SK-N-SH (cell line): ENCODE measurements at regions not wholly inside any gene's neighbourhood (a gene's known extent, or its start where the extent isn't known, plus 50 kb on each side); places are given as distances from the start of the nearest gene placed in this dataset.

Experiments used
- CTCF ChIA-PET: fragments of 300-600, 350-600 bp; formaldehyde crosslinking; extraction: SDS; loops from one replicate; lab custom pipeline; 2021; lab: Yijun Ruan, JAX
- POLR2A ChIA-PET: fragments of 350-600 bp; sonication (Branson Sonifier 250); formaldehyde crosslinking; extraction: SDS; loops from one replicate; lab custom pipeline; 2020; ENCODE audit warnings: antibody characterized with exemption, inconsistent platforms; lab: Yijun Ruan, JAX
- DNase-seq: peaks from one replicate; pipeline ENCODE4 v3.0.0; 2012
- H2AFZ ChIP-seq: fragments of 200-600 bp; sonication (generic); 2 replicates; pipeline ENCODE4 v1.8.1; 2016; ENCODE audit warnings: antibody characterized with exemption, mild to moderate bottlenecking, low read depth
- H3F3A ChIP-seq: fragments of 200-600 bp; sonication (generic); replicated peaks from 2 replicates; pipeline ENCODE3; 2016; ENCODE audit warnings: antibody characterized with exemption, mild to moderate bottlenecking; ENCODE audit not compliant: insufficient read depth
- H3K27ac ChIP-seq, 2 experiments: fragments of 200-500 bp in 1 of 2; fragments of 200-600 bp in 1 of 2; sonication (Bioruptor generic) in 1 of 2; sonication (generic), shearing (Covaris generic) in 1 of 2; 2 replicates each; pipeline versions ENCODE4 v1.5.1 to v1.6.1; 2014 to 2016; ENCODE audit warnings: low read depth in 2 of 2, inconsistent platforms in 1 of 2, low read length in 1 of 2, mild to moderate bottlenecking in 1 of 2, mixed read lengths in 1 of 2
- H3K27me3 ChIP-seq: fragments of 200-600 bp; sonication (generic), shearing (Covaris generic); 2 replicates; pipeline ENCODE4 v1.6.1; 2016; ENCODE audit warnings: mixed run types; ENCODE audit not compliant: insufficient read depth
- H3K36me3 ChIP-seq, 2 experiments: fragments of 200-500 bp in 1 of 2; fragments of 200-600 bp in 1 of 2; sonication (Bioruptor generic) in 1 of 2; sonication (generic) in 1 of 2; replicated peaks in 1 of 2; 2 replicates each; pipeline versions ENCODE3 to v1.5.1; 2014 to 2016; ENCODE audit warnings: low read length in 1 of 2, mild to moderate bottlenecking in 1 of 2; ENCODE audit not compliant: insufficient read depth in 2 of 2, control insufficient read depth in 1 of 2
- H3K4me1 ChIP-seq, 2 experiments: fragments of 200-500 bp in 1 of 2; fragments of 200-600 bp in 1 of 2; sonication (Bioruptor generic) in 1 of 2; sonication (generic), shearing (Covaris generic) in 1 of 2; 2 replicates each; pipeline versions ENCODE4 v1.5.1 to v1.6.1; 2014 to 2016; ENCODE audit warnings: low read depth in 1 of 2, low read length in 1 of 2, mixed run types in 1 of 2; ENCODE audit not compliant: insufficient read depth in 2 of 2, control insufficient read depth in 1 of 2
- H3K4me2 ChIP-seq: fragments of 200-600 bp; sonication (generic), shearing (Covaris generic); 2 replicates; pipeline ENCODE4 v1.6.1; 2017; ENCODE audit warnings: mixed run types
- H3K4me3 ChIP-seq, 2 experiments: fragments of 200-500 bp in 1 of 2; fragments of 200-600 bp in 1 of 2; sonication (Bioruptor generic) in 1 of 2; sonication (generic), shearing (Covaris generic) in 1 of 2; 2 replicates each; pipeline versions ENCODE4 v1.5.1 to v1.8.1; 2014 to 2016; ENCODE audit warnings: low read depth in 2 of 2, inconsistent platforms in 1 of 2, low read length in 1 of 2, mild to moderate bottlenecking in 1 of 2, mixed read lengths in 1 of 2, moderate library complexity in 1 of 2
- H3K79me2 ChIP-seq: fragments of 200-600 bp; sonication (generic); 2 replicates; pipeline ENCODE4 v1.8.1; 2017; ENCODE audit warnings: mild to moderate bottlenecking; ENCODE audit not compliant: insufficient read depth
- H3K9ac ChIP-seq: fragments of 200-600 bp; sonication (generic); 2 replicates; pipeline ENCODE4 v1.6.1; 2017; ENCODE audit warnings: mixed run types
- H3K9me2 ChIP-seq: fragments of 200-600 bp; sonication (generic); 2 replicates; pipeline ENCODE4 v1.6.1; 2017; ENCODE audit warnings: mixed run types
- H3K9me3 ChIP-seq: fragments of 200-600 bp; sonication (generic); 2 replicates; pipeline ENCODE4 v1.6.1; 2017; ENCODE audit warnings: mixed run types, mild to moderate bottlenecking, moderate library complexity
- H4K20me1 ChIP-seq: fragments of 200-600 bp; sonication (generic); 2 replicates; pipeline ENCODE4 v1.6.1; 2017; ENCODE audit warnings: mild to moderate bottlenecking, mixed run types; ENCODE audit not compliant: insufficient read depth
- ELF1 ChIP-seq: IDR thresholded peaks from 2 replicates; pipeline ENCODE4 v1.4.0; 2012
- FOXJ3 ChIP-seq: sonication (generic); formaldehyde crosslinking; IDR thresholded peaks from 2 replicates; pipeline ENCODE4 v1.5.1; 2020; ENCODE audit warnings: mild to moderate bottlenecking, missing genetic modification reagents
- GATA2 ChIP-seq: sonication (generic); formaldehyde crosslinking; IDR thresholded peaks from 2 replicates; pipeline ENCODE4 v1.5.0; 2020; ENCODE audit warnings: mild to moderate bottlenecking, missing genetic modification reagents
- NFIC ChIP-seq: IDR thresholded peaks from 2 replicates; pipeline ENCODE4 v1.4.0; 2012; ENCODE audit warnings: borderline replicate concordance
- NRF1 ChIP-seq: IDR thresholded peaks from 2 replicates; pipeline ENCODE4 v1.6.1; 2012; ENCODE audit warnings: low read depth, mild to moderate bottlenecking, low read length
- POLR2AphosphoS5 ChIP-seq: IDR thresholded peaks from 2 replicates; pipeline ENCODE4 v1.6.1; 2012; ENCODE audit warnings: low read depth, low read length
- RCOR1 ChIP-seq: fragments of 150-350 bp; IDR thresholded peaks from 2 replicates; pipeline ENCODE4 v1.6.1; 2017; ENCODE audit warnings: antibody characterized with exemption, low read length
- RFX5 ChIP-seq: IDR thresholded peaks from 2 replicates; pipeline ENCODE4 v1.6.1; 2012; ENCODE audit warnings: mild to moderate bottlenecking, improper control_type of control experiment, low read length
- SMC3 ChIP-seq: IDR thresholded peaks from 2 replicates; pipeline ENCODE4 v1.6.1; 2012; ENCODE audit warnings: low read depth, low read length, improper control_type of control experiment
- TCF12 ChIP-seq: IDR thresholded peaks from 2 replicates; pipeline ENCODE4 v1.4.0; 2012
- WGBS: methylation state at CpG from one replicate; pipeline ENCODE4 v1.1.6; 2017; ENCODE audit warnings: low lambda C conversion rate; 5-methylcytosine and 5-hydroxymethylcytosine counted together
- TF ChIP-seq, protein P1 (sequence below): fragments of 150-350 bp; IDR thresholded peaks from 2 replicates; pipeline ENCODE4 v1.6.1; 2017; ENCODE audit warnings: antibody characterized with exemption, low read length, low read depth, borderline replicate concordance
- TF ChIP-seq, protein P2 (sequence below): fragments of 150-350 bp; IDR thresholded peaks from 2 replicates; pipeline ENCODE4 v1.6.1; 2016; ENCODE audit warnings: mild to moderate bottlenecking, low read depth, low read length

DNA sequence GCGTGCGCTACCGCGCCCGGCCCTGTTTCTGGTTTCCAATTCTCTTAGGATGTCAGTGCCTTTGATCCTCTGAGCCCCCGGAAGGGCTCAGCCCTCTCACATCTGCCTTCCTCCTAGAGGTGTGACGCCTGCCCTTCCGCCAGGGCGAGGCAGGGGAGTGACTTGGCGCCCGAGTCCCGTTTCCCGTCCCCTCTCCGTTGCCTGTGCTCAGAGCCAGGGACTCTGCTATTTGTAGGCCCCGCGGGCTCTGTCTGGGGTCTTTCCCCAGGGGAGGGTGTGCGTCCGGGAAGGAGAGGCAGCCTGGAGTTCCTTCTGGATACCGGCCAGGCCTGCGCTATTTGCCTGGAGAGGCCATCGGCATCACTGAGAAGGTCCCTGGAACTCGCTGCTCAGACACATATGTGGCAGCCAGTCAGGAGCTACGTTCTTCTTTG lies 103.7 kb upstream of the TAF1B start:
- Histone ChIP-seq H3K79me2 (no peaks in the 10 kb centered on the region), H3K4me2 (no peak overlapping the region), H2AFZ (no peak overlapping the region), H3K9me3 (no peaks in the 10 kb centered on the region), H3K4me1 (peaks cover 0 to 7% of the 10 kb centered on the region in 2 experiments; a peak in 1 of 4 replicates), H3K9me2 (no peaks in the 10 kb centered on the region), H3K9ac (no peak overlapping the region), H3K27me3 (no peaks in the 10 kb centered on the region), H3K36me3 (no peaks in the 10 kb centered on the region), H4K20me1 (no peaks in the 10 kb centered on the region), H3K4me3 (no peak overlapping the region), H3K27ac (no peak overlapping the region), H3F3A (no peaks in the 10 kb centered on the region)
- TF ChIP-seq RCOR1 (no peak), SMC3 (no peak), TCF12 (no peak), RFX5 (no peak), NFIC (no peak), POLR2AphosphoS5 (no peak), NRF1 (no peak), FOXJ3 (CRISPR knock-in tag) (no peak)
- TF ChIP-seq, protein P1, sequence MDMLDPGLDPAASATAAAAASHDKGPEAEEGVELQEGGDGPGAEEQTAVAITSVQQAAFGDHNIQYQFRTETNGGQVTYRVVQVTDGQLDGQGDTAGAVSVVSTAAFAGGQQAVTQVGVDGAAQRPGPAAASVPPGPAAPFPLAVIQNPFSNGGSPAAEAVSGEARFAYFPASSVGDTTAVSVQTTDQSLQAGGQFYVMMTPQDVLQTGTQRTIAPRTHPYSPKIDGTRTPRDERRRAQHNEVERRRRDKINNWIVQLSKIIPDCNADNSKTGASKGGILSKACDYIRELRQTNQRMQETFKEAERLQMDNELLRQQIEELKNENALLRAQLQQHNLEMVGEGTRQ, result no peak
- CTCF ChIA-PET, result no interaction called here
- 75% methylated on average over 23 of the region's 23 CpGs for WGBS
- DNase-seq, result no peak
- POLR2A ChIA-PET, result interaction anchor here (0.7 kb wide), 1 partner anchor 203 kb away, joined by 3 read pairs; no protein-coding TSS in a partner anchor

DNA sequence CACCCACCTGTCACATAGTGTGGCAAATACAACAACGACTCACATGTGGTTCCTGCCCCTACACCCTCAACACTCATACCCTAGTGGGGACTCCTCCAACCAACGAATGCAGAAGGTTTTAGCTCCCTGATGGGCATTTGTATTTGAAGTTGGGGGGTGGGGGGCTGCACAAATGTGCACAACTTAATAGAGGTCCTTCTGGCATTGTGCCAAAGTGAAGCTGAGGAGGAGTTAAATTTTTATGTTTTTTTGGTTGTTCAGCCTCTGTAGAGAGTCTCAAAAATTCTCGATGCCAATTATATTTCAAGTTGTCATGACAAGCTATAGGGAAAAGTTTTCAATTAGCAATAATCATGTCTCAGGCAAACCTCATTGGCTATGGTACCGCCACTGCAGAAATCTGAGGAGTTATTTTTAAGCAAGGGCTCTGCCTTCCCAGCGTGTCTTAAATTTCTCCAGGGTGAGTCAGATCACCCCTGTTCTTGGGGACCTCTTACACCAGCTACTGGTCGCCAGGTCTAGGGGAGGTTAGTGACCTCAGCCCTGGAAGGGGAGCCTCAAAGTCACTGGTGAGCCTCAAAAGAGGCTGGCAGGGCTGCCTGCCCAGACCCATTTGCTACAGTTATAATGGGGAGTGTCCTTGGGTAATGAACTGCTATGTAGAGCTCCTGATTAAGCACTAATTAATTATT lies 102.7 kb upstream of the TAF1B start:
- H3K9me3 ChIP-seq, result no peaks in the 10 kb centered on the region
- TF ChIP-seq NFIC (peak; percentile 12; the same call in 1 of the 2 replicates), FOXJ3 (CRISPR knock-in tag) (no peak), ELF1 (no peak), GATA2 (CRISPR knock-in tag) (no peak)
- no peak overlapping the region for H3K9ac ChIP-seq
- H3K4me2 ChIP-seq, result no peak overlapping the region
- no peaks in the 10 kb centered on the region for H3K9me2 ChIP-seq
- no peaks in the 10 kb centered on the region for H3K79me2 ChIP-seq
- H3K27ac ChIP-seq, result no peak overlapping the region
- DNase-seq, result no peak
- no peak overlapping the region for H3K4me3 ChIP-seq
- ChIA-PET CTCF (interaction anchor here (1.2 kb wide), 1 partner anchor 17 kb away, joined by 3 read pairs; no protein-coding TSS in a partner anchor), POLR2A (no interaction called here)
- peaks cover 0 to 13% of the 10 kb centered on the region in 2 experiments; a peak in 1 of 4 replicates for H3K4me1 ChIP-seq
- no peaks in the 10 kb centered on the region for H3F3A ChIP-seq
- H3K27me3 ChIP-seq, result no peaks in the 10 kb centered on the region
- 45% methylated on average over 6 of the region's 6 CpGs for WGBS
- H2AFZ ChIP-seq, result no peak overlapping the region
- H4K20me1 ChIP-seq, result no peaks in the 10 kb centered on the region
- no peaks in the 10 kb centered on the region for H3K36me3 ChIP-seq

DNA sequence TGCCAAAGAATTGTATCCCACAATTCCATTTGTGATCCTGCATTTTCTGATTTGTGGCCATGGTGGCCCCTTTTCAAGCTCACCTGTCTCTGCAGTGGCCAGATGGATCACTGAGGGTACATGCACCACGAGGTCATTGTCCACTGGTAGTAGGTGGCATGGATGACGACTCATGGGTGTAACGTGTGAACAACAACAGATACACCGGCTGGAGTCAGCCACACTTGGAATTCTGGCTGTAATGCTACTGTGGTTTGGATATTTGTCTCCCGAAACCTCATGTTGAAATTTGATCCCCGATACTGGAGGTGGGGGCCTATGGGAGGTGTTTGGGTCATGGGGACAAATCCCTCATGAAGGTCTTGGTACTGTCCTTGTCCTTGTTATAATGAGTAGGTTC lies 102.2 kb upstream of the TAF1B start:
- POLR2A ChIA-PET, result no interaction called here
- no peak overlapping the region for H3K4me3 ChIP-seq
- DNase-seq, result no peak
- no peaks in the 10 kb centered on the region for H3K9me2 ChIP-seq
- H3K9me3 ChIP-seq, result no peaks in the 10 kb centered on the region
- no peaks in the 10 kb centered on the region for H3K27me3 ChIP-seq
- TF ChIP-seq SMC3 (no peak), ELF1 (no peak), NFIC (no peak)
- TF ChIP-seq, protein P2, sequence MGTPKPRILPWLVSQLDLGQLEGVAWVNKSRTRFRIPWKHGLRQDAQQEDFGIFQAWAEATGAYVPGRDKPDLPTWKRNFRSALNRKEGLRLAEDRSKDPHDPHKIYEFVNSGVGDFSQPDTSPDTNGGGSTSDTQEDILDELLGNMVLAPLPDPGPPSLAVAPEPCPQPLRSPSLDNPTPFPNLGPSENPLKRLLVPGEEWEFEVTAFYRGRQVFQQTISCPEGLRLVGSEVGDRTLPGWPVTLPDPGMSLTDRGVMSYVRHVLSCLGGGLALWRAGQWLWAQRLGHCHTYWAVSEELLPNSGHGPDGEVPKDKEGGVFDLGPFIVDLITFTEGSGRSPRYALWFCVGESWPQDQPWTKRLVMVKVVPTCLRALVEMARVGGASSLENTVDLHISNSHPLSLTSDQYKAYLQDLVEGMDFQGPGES, result no peak
- no peaks in the 10 kb centered on the region for H3K36me3 ChIP-seq
- H3K79me2 ChIP-seq, result no peaks in the 10 kb centered on the region
- peaks cover 0 to 13% of the 10 kb centered on the region in 2 experiments; a peak in 1 of 4 replicates for H3K4me1 ChIP-seq
- H2AFZ ChIP-seq, result no peak overlapping the region
- no peak overlapping the region for H3K27ac ChIP-seq
- 54% methylated on average over 5 of the region's 6 CpGs for WGBS
- no peak overlapping the region for H3K9ac ChIP-seq
- no peak overlapping the region for H3K4me2 ChIP-seq
- H3F3A ChIP-seq, result no peaks in the 10 kb centered on the region
- CTCF ChIA-PET, result interaction anchor here (1.2 kb wide), 1 partner anchor 18 kb away, joined by 3 read pairs; no protein-coding TSS in a partner anchor
- no peaks in the 10 kb centered on the region for H4K20me1 ChIP-seq
